HPDE6-E6E7 (cell line): ENCODE measurements at regions not wholly inside any gene's neighbourhood (a gene's known extent, or its start where the extent isn't known, plus 50 kb on each side); places are given as distances from the start of the nearest gene placed in this dataset.
A peak's percentile ranks its signal among the peaks of the same experiment; 100 is the strongest.

Experiments
- DNase-seq: peaks from one replicate; pipeline ENCODE4 v3.0.0; 2011; ENCODE audit warnings: missing footprints; ENCODE audit errors: extremely low spot score

- DNase-seq: no peak
These were observed 51.7 kb upstream of the ACVR2A start for GRCh38 chr2:147792966-147793617.

GRCh38 chr2:147790580-147790979 lies 54.2 kb upstream of the ACVR2A start:
- no peak for DNase-seq

GRCh38 chr2:147789720-147790119 lies 55.1 kb upstream of the ACVR2A start:
- DNase-seq: no peak

GRCh38 chr2:147789287-147789686 lies 55.5 kb upstream of the ACVR2A start:
- peak; percentile 13 for DNase-seq

GRCh38 chr2:147782141-147782930 lies 62.5 kb upstream of the ACVR2A start:
- peak; percentile 2 for DNase-seq

- no peak for DNase-seq
These were observed 65.4 kb upstream of the ACVR2A start for GRCh38 chr2:147779440-147779839.

- no peak for DNase-seq
These were observed 67.4 kb upstream of the ACVR2A start for GRCh38 chr2:147777394-147777793.

GRCh38 chr2:147774805-147775204 lies 70.0 kb upstream of the ACVR2A start:
- DNase-seq: no peak

GRCh38 chr2:147773479-147773878 lies 71.3 kb upstream of the ACVR2A start:
- DNase-seq: no peak

- DNase-seq: no peak
These were observed 72.0 kb upstream of the ACVR2A start for GRCh38 chr2:147772781-147773180.

- no peak for DNase-seq
These were observed 81.0 kb upstream of the ACVR2A start for GRCh38 chr2:147763861-147764260.

GRCh38 chr2:147760984-147761383 lies 83.8 kb upstream of the ACVR2A start:
- DNase-seq: no peak

- DNase-seq: no peak
These were observed 85.3 kb upstream of the ACVR2A start for GRCh38 chr2:147759536-147759935.

- no peak for DNase-seq
These were observed 86.0 kb upstream of the ACVR2A start for GRCh38 chr2:147758821-147759220.

GRCh38 chr2:147756069-147756468 lies 88.8 kb upstream of the ACVR2A start:
- DNase-seq: no peak

GRCh38 chr2:147740211-147740927 lies 104.5 kb upstream of the ACVR2A start:
- DNase-seq: no peak

- DNase-seq: no peak
These were observed 105.3 kb upstream of the ACVR2A start for GRCh38 chr2:147739508-147739907.

- no peak for DNase-seq
These were observed 126.0 kb upstream of the ACVR2A start for GRCh38 chr2:147718831-147719230.

- no peak for DNase-seq
These were observed 127.9 kb upstream of the ACVR2A start for GRCh38 chr2:147716906-147717305.

- no peak for DNase-seq
These were observed 129.0 kb upstream of the ACVR2A start for GRCh38 chr2:147715807-147716206.

GRCh38 chr2:147714582-147714981 lies 130.2 kb upstream of the ACVR2A start:
- DNase-seq: no peak

GRCh38 chr2:147713349-147713748 lies 131.5 kb upstream of the ACVR2A start:
- no peak for DNase-seq

GRCh38 chr2:147712051-147712450 lies 132.8 kb upstream of the ACVR2A start:
- no peak for DNase-seq
